ENCODE measurements at regions not wholly inside any gene's neighbourhood (a gene's known extent, or its start where the extent isn't known, plus 50 kb on each side); places are given as distances from the start of the nearest gene placed in this dataset.
"Not testable (repeated sequence)": the region's sequence is repeated elsewhere in the genome, so short reads cannot be mapped to it uniquely, and the experiment has no call there.

- no peak for DNase-seq
Observed at GRCh38 chr1:67482733-67483482, 52.7 kb upstream of the SERBP1 start.

GRCh38 chr1:67484492-67484891 lies 54.3 kb upstream of the SERBP1 start:
- DNase-seq, result no peak

- DNase-seq, result no peak
Observed at GRCh38 chr1:67485046-67485811, 55.0 kb upstream of the SERBP1 start.

- peak; percentile 8 for DNase-seq
Observed at GRCh38 chr1:67489643-67490042, 59.4 kb upstream of the SERBP1 start.

- DNase-seq, result no peak
Observed at GRCh38 chr1:67491280-67491679, 61.1 kb upstream of the SERBP1 start.

GRCh38 chr1:67493148-67493547 lies 62.9 kb upstream of the SERBP1 start:
- DNase-seq, result no peak

GRCh38 chr1:67495327-67495726 lies 65.1 kb upstream of the SERBP1 start:
- no peak for DNase-seq

GRCh38 chr1:67496329-67496728 lies 66.1 kb upstream of the SERBP1 start:
- DNase-seq, result no peak

GRCh38 chr1:67500413-67500959 lies 70.3 kb upstream of the SERBP1 start:
- DNase-seq, result peak; percentile 85

GRCh38 chr1:67503974-67504373 lies 73.8 kb upstream of the SERBP1 start:
- DNase-seq, result no peak

- not testable (repeated sequence) for DNase-seq
Observed at GRCh38 chr1:67513392-67514294, 83.4 kb upstream of the SERBP1 start.

- no peak for DNase-seq
Observed at GRCh38 chr1:67514300-67514699, 84.1 kb upstream of the SERBP1 start.

- no peak for DNase-seq
Observed at GRCh38 chr1:67514786-67515185, 84.6 kb upstream of the SERBP1 start.

- DNase-seq, result no peak
Observed at GRCh38 chr1:67515324-67516080, 85.3 kb upstream of the SERBP1 start.

- DNase-seq, result no peak
Observed at GRCh38 chr1:67517046-67517445, 86.8 kb upstream of the SERBP1 start.

GRCh38 chr1:67522001-67522441 lies 91.8 kb upstream of the SERBP1 start:
- no peak for DNase-seq

- DNase-seq, result no peak
Observed at GRCh38 chr1:67522793-67523192, 92.6 kb upstream of the SERBP1 start.

GRCh38 chr1:67524143-67525052 lies 94.2 kb upstream of the SERBP1 start:
- DNase-seq, result no peak

- no peak for DNase-seq
Observed at GRCh38 chr1:67525053-67525760, 95.0 kb upstream of the SERBP1 start.

- DNase-seq, result no peak
Observed at GRCh38 chr1:67528141-67528540, 97.9 kb upstream of the SERBP1 start.
